SU-DHL-6 (cell line): ENCODE measurements at regions not wholly inside any gene's neighbourhood (a gene's known extent, or its start where the extent isn't known, plus 50 kb on each side); places are given as distances from the start of the nearest gene placed in this dataset.

Source experiments
- H2AFZ ChIP-seq: fragments of 200-600 bp; sonication (generic); 2 replicates; pipeline ENCODE4 v1.6.1; 2014; ENCODE audit warnings: low read depth, mild to moderate bottlenecking, moderate library complexity, mixed read lengths, antibody characterized with exemption, low read length; ENCODE audit not compliant: severe bottlenecking
- H3F3A ChIP-seq: fragments of 200-600 bp; shearing (Covaris generic); 2 replicates; pipeline ENCODE4 v1.6.0; 2016; ENCODE audit warnings: antibody characterized with exemption, mild to moderate bottlenecking; ENCODE audit not compliant: insufficient read depth
- H3K27ac ChIP-seq: fragments of 200-600 bp; sonication (generic); 2 replicates; pipeline ENCODE4 v1.5.1; 2016; ENCODE audit warnings: low read depth, mild to moderate bottlenecking, low read length, moderate library complexity, mixed read lengths
- H3K27me3 ChIP-seq: fragments of 200-600 bp; sonication (generic), shearing (Covaris generic); 2 replicates; pipeline ENCODE4 v1.6.0; 2014; ENCODE audit warnings: mild to moderate bottlenecking, low read length
- H3K36me3 ChIP-seq: fragments of 200-600 bp; sonication (generic); 2 replicates; pipeline ENCODE4 v1.6.1; 2014; ENCODE audit warnings: mild to moderate bottlenecking, low read length, mixed read lengths
- H3K4me2 ChIP-seq: fragments of 300-600, 200-600 bp; shearing (Covaris generic), sonication (generic); 2 replicates; pipeline ENCODE4 v1.6.0; 2014; ENCODE audit warnings: low read length, low read depth, mild to moderate bottlenecking; ENCODE audit not compliant: poor library complexity, severe bottlenecking
- H3K4me3 ChIP-seq: fragments of 200-600 bp; sonication (generic); 2 replicates; pipeline ENCODE4 v1.5.1; 2014; ENCODE audit warnings: antibody characterized with exemption, low read length, mild to moderate bottlenecking, mixed read lengths; ENCODE audit not compliant: insufficient read depth, poor library complexity, severe bottlenecking
- H3K79me2 ChIP-seq: fragments of 200-600 bp; sonication (generic); 2 replicates; pipeline ENCODE4 v1.6.1; 2014; ENCODE audit warnings: mild to moderate bottlenecking, low read length, moderate library complexity; ENCODE audit not compliant: insufficient read depth
- H3K9ac ChIP-seq: fragments of 200-600 bp; sonication (generic); 2 replicates; pipeline ENCODE4 v1.7.0; 2014; ENCODE audit warnings: mild to moderate bottlenecking, low read length
- H3K9me2 ChIP-seq: fragments of 200-600 bp; sonication (generic); replicated peaks from 2 replicates; pipeline ENCODE4 v1.6.1; 2014; ENCODE audit warnings: low read length; ENCODE audit not compliant: insufficient read depth
- H3K9me3 ChIP-seq: fragments of 200-600 bp; sonication (generic); 2 replicates; pipeline ENCODE4 v1.6.1; 2014; ENCODE audit warnings: low read length, mixed read lengths; ENCODE audit not compliant: insufficient read depth
- H4K20me1 ChIP-seq: fragments of 200-600 bp; sonication (generic); 2 replicates; pipeline ENCODE4 v1.6.1; 2014; ENCODE audit warnings: low read depth, mild to moderate bottlenecking, antibody characterized with exemption, low read length, moderate library complexity, mixed read lengths
- EZH2phosphoT487 ChIP-seq: fragments of 200-600 bp; sonication (generic), shearing (Covaris generic); conservative IDR thresholded peaks from 2 replicates; pipeline ENCODE4 v1.6.1; 2018; ENCODE audit warnings: mild to moderate bottlenecking, antibody characterized with exemption, low read length, moderate library complexity, mixed read lengths
- TF ChIP-seq, protein P1 (sequence below): fragments of 200-600 bp; sonication (generic); IDR thresholded peaks from one replicate; pipeline ENCODE4 v1.5.1; 2017; ENCODE audit warnings: antibody characterized with exemption, mild to moderate bottlenecking, low read length, moderate library complexity; ENCODE audit not compliant: insufficient read depth, poor library complexity, severe bottlenecking

DNA sequence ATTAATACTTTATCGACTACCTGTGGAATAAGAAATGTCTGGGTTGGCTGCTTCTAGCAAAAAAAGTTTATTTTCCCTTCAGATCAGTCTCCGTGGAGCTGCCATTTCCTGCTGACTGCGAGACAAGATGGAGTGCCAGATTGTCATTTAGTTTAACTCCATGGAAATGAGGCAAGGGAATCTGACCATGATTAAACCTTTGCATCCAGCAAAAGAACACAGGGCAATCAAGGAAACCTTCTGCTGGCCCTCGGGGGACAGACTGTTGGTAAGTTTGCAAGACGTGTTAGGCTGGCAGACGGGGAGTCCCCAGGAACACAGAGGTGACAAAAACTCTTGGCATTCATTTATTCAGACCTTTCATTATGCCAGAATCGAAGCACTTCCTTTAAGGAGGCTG, 52.2 kb upstream of the SPACA1 start:
- Histone ChIP-seq H2AFZ (peak overlapping the region; percentile 4), H3K9ac (no peak overlapping the region), H3K27ac (no peak overlapping the region), H3K36me3 (no peaks in the 10 kb centered on the region), H3F3A (no peaks in the 10 kb centered on the region), H4K20me1 (no peaks in the 10 kb centered on the region), H3K9me3 (no peaks in the 10 kb centered on the region), H3K79me2 (no peaks in the 10 kb centered on the region), H3K4me2 (no peak overlapping the region), H3K4me3 (no peak overlapping the region), H3K27me3 (no peaks in the 10 kb centered on the region), H3K9me2 (no peaks in the 10 kb centered on the region)
- no peak for TF ChIP-seq EZH2phosphoT487
- TF ChIP-seq, protein P1, sequence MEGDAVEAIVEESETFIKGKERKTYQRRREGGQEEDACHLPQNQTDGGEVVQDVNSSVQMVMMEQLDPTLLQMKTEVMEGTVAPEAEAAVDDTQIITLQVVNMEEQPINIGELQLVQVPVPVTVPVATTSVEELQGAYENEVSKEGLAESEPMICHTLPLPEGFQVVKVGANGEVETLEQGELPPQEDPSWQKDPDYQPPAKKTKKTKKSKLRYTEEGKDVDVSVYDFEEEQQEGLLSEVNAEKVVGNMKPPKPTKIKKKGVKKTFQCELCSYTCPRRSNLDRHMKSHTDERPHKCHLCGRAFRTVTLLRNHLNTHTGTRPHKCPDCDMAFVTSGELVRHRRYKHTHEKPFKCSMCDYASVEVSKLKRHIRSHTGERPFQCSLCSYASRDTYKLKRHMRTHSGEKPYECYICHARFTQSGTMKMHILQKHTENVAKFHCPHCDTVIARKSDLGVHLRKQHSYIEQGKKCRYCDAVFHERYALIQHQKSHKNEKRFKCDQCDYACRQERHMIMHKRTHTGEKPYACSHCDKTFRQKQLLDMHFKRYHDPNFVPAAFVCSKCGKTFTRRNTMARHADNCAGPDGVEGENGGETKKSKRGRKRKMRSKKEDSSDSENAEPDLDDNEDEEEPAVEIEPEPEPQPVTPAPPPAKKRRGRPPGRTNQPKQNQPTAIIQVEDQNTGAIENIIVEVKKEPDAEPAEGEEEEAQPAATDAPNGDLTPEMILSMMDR = no peak

DNA sequence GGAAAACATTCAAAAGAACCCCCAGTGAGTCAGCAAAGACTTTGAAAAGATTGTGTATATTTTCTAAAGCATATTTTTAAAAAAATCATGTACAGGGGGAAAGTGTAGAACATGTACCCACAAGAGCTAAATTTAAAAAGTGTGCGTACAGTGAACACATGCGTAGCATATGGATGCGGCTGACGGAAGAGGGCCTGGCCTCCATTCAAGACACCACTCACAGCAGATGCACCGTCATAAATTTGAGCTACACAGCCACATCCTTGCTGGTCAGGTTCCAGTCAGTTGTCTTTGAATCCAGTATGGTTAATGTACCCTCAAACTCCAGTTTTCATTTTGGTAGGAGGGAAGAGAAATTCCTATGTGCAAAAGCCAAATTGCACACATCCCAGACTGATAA, 54.3 kb upstream of the SPACA1 start:
- Histone ChIP-seq H4K20me1 (no peaks in the 10 kb centered on the region), H3K9ac (no peak overlapping the region), H2AFZ (no peak overlapping the region), H3K4me3 (no peak overlapping the region), H3F3A (no peaks in the 10 kb centered on the region), H3K27me3 (no peaks in the 10 kb centered on the region), H3K9me2 (no peaks in the 10 kb centered on the region), H3K4me2 (no peak overlapping the region), H3K79me2 (no peaks in the 10 kb centered on the region), H3K36me3 (no peaks in the 10 kb centered on the region), H3K9me3 (no peaks in the 10 kb centered on the region), H3K27ac (no peak overlapping the region)
- no peak for TF ChIP-seq EZH2phosphoT487
- TF ChIP-seq, protein P1 = no peak

DNA sequence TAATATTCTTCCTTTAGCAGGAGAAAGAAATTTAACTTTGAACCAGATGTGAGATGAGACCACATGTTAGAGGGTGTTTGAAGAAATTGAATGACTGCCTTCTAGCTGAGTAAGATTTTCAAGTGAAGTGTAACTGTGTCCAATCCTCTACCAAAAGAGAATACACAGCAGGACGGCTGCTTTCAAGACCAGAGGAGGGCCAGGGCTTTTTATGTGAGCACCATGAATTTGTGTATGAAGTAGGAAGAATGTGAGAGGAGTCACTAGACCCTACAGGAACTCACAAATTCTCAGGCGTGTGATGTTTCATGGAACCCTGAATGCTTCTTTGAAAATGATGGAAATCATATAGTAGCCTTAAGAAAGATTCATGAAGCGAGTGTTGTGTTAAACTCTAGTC, 56.8 kb upstream of the SPACA1 start:
- H3K4me2 ChIP-seq = no peak overlapping the region
- H3K79me2 ChIP-seq = no peaks in the 10 kb centered on the region
- H3F3A ChIP-seq = no peaks in the 10 kb centered on the region
- H4K20me1 ChIP-seq = no peaks in the 10 kb centered on the region
- no peaks in the 10 kb centered on the region for H3K9me3 ChIP-seq
- no peak overlapping the region for H3K4me3 ChIP-seq
- H2AFZ ChIP-seq = no peak overlapping the region
- TF ChIP-seq, protein P1 = no peak
- no peak for TF ChIP-seq EZH2phosphoT487
- no peaks in the 10 kb centered on the region for H3K36me3 ChIP-seq
- H3K27ac ChIP-seq = no peak overlapping the region
- H3K27me3 ChIP-seq = no peaks in the 10 kb centered on the region
- H3K9me2 ChIP-seq = no peaks in the 10 kb centered on the region
- H3K9ac ChIP-seq = no peak overlapping the region

DNA sequence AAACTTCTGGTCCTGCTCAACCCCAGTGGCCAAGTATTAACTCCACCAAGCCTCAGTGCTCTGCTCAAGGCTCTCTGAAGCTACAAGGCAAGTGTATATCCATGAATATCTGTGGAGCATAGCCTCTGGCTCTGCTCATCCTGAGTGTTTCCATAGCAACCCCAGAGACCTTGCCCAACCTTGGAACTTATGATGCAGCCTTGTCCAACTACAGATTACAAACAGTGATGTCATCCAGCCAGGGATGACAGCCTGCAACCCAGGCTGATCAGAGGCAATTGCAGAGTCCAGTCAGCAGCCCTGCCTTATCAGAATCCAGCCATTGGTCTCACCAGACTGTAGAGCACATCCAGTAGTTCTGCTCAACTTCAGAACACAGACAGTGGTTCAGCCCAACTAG, 65.5 kb upstream of the SPACA1 start:
- H3K4me3 ChIP-seq = no peak overlapping the region
- no peaks in the 10 kb centered on the region for H3F3A ChIP-seq
- H3K27me3 ChIP-seq = no peaks in the 10 kb centered on the region
- H3K27ac ChIP-seq = no peak overlapping the region
- H3K79me2 ChIP-seq = no peaks in the 10 kb centered on the region
- H3K9me3 ChIP-seq = no peaks in the 10 kb centered on the region
- H3K4me2 ChIP-seq = no peak overlapping the region
- no peak overlapping the region for H2AFZ ChIP-seq
- TF ChIP-seq, protein P1 = no peak
- no peak for TF ChIP-seq EZH2phosphoT487
- H3K36me3 ChIP-seq = no peaks in the 10 kb centered on the region
- no peak overlapping the region for H3K9ac ChIP-seq
- no peaks in the 10 kb centered on the region for H3K9me2 ChIP-seq
- no peaks in the 10 kb centered on the region for H4K20me1 ChIP-seq
